ENCODE measurements at regions not wholly inside any gene's neighbourhood (a gene's known extent, or its start where the extent isn't known, plus 50 kb on each side); places are given as distances from the start of the nearest gene placed in this dataset.

DNA sequence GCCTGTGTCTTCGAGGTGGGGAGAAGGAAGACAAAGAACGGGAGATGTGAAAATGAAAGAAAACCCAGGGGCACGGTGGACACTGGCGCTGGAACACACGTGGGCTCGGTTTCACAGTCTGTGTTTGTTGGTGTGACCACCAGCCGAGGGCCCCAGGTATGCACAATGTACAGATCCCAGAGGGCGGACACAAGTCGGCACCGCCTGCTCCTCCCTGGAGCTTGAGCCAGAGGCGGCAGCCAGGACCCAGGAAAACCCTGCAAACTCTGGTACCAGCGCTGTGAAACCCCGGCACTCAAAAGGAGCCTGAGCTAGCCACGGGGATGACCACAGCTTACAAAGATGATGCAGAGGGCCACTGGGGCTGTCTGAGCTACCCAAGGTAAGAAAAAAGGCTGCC is 105.0 kb downstream of the SHANK2 start:
- Histone ChIP-seq H3K9me3 (ENCODE audit: control insufficient read depth, insufficient read depth, low read depth, low read length) (no peaks in the 10 kb centered on the region), H3K36me3 (ENCODE audit: control insufficient read depth, insufficient read depth, low read length) (no peaks in the 10 kb centered on the region), H3K4me3 (ENCODE audit: low read depth in 2 of 2, low read length in 2 of 2) (no peak overlapping the region), H3K27ac (ENCODE audit: low read length) (no peak overlapping the region), H3K4me1 (ENCODE audit: control insufficient read depth, insufficient read depth, low read length) (no peaks in the 10 kb centered on the region), H3K27me3 (ENCODE audit: control insufficient read depth, insufficient read depth, low read length) (no peaks in the 10 kb centered on the region)
- POLR2A ChIA-PET: no interaction called here
- CTCF ChIA-PET: no interaction called here
- no TSS peak for BruUV-seq (replicated peaks)
- ATAC-seq (no peak), DNase-seq (ENCODE audit: low read depth, low spot score) (no peak)
- TF ChIP-seq, protein P1, sequence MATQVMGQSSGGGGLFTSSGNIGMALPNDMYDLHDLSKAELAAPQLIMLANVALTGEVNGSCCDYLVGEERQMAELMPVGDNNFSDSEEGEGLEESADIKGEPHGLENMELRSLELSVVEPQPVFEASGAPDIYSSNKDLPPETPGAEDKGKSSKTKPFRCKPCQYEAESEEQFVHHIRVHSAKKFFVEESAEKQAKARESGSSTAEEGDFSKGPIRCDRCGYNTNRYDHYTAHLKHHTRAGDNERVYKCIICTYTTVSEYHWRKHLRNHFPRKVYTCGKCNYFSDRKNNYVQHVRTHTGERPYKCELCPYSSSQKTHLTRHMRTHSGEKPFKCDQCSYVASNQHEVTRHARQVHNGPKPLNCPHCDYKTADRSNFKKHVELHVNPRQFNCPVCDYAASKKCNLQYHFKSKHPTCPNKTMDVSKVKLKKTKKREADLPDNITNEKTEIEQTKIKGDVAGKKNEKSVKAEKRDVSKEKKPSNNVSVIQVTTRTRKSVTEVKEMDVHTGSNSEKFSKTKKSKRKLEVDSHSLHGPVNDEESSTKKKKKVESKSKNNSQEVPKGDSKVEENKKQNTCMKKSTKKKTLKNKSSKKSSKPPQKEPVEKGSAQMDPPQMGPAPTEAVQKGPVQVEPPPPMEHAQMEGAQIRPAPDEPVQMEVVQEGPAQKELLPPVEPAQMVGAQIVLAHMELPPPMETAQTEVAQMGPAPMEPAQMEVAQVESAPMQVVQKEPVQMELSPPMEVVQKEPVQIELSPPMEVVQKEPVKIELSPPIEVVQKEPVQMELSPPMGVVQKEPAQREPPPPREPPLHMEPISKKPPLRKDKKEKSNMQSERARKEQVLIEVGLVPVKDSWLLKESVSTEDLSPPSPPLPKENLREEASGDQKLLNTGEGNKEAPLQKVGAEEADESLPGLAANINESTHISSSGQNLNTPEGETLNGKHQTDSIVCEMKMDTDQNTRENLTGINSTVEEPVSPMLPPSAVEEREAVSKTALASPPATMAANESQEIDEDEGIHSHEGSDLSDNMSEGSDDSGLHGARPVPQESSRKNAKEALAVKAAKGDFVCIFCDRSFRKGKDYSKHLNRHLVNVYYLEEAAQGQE (IDR thresholded peaks at IDR 0.05; ENCODE audit: insufficient read depth in 1 of 2, low read depth in 2 of 2, low read length in 1 of 2): no peak
- TF ChIP-seq POLR2AphosphoS5 (IDR thresholded peaks at IDR 0.05; ENCODE audit: low read depth, low read length): no peak
- TF ChIP-seq TCF7L2 (IDR thresholded peaks at IDR 0.05; ENCODE audit: low read depth, low read length): no peak
- TF ChIP-seq, protein P2, sequence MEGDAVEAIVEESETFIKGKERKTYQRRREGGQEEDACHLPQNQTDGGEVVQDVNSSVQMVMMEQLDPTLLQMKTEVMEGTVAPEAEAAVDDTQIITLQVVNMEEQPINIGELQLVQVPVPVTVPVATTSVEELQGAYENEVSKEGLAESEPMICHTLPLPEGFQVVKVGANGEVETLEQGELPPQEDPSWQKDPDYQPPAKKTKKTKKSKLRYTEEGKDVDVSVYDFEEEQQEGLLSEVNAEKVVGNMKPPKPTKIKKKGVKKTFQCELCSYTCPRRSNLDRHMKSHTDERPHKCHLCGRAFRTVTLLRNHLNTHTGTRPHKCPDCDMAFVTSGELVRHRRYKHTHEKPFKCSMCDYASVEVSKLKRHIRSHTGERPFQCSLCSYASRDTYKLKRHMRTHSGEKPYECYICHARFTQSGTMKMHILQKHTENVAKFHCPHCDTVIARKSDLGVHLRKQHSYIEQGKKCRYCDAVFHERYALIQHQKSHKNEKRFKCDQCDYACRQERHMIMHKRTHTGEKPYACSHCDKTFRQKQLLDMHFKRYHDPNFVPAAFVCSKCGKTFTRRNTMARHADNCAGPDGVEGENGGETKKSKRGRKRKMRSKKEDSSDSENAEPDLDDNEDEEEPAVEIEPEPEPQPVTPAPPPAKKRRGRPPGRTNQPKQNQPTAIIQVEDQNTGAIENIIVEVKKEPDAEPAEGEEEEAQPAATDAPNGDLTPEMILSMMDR (IDR thresholded peaks at IDR 0.05): no peak
- no peak for TF ChIP-seq SIN3A (IDR thresholded peaks at IDR 0.05; ENCODE audit: borderline replicate concordance, insufficient read depth, low read depth, low read length)
- in situ Hi-C loops (cut with HindIII; ENCODE audit: low pct_unique_long_range_greater_than_20kb, low sequenced_read_pairs): no loop called here
- intact Hi-C loops (cut with micrococcal nuclease; ENCODE audit: unreplicated experiment): no loop called here

DNA sequence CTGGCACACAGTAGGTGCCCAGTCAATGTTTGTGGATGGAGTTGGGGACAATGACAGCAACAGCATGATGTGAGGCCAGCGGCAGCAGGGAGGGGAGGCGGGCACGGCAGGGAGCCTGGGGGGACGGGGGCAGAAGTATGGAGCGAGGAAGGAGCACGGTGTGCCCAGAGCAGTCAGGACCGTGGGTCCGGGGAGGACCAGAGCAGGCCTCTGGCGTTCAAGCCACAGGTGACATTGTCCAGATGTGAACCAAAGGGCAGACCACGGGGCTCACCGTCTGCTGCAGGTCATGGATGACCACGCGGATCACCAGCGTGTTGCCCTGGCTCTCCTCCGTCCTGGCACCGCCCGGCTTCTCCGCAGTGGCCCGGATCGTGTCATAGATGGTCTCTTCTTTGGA is 105.5 kb downstream of the SHANK2 start:
- intact Hi-C loops (cut with micrococcal nuclease; ENCODE audit: unreplicated experiment): no loop called here
- H3K4me1 ChIP-seq (ENCODE audit: control insufficient read depth, insufficient read depth, low read length): no peaks in the 10 kb centered on the region
- H3K9me3 ChIP-seq (ENCODE audit: control insufficient read depth, insufficient read depth, low read depth, low read length): no peaks in the 10 kb centered on the region
- H3K4me3 ChIP-seq (ENCODE audit: low read depth in 2 of 2, low read length in 2 of 2): no peak overlapping the region
- H3K27me3 ChIP-seq (ENCODE audit: control insufficient read depth, insufficient read depth, low read length): no peaks in the 10 kb centered on the region
- ChIA-PET POLR2A (interaction anchor here (0.6 kb wide), 1 partner anchor 293 kb away, joined by 3 read pairs; no protein-coding TSS in a partner anchor), CTCF (no interaction called here)
- ATAC-seq (no peak), DNase-seq (ENCODE audit: low read depth, low spot score) (no peak)
- in situ Hi-C loops (cut with HindIII; ENCODE audit: low pct_unique_long_range_greater_than_20kb, low sequenced_read_pairs): no loop called here
- no TSS peak for BruUV-seq (replicated peaks)
- H3K27ac ChIP-seq (ENCODE audit: low read length): no peak overlapping the region
- TF ChIP-seq SIN3A (IDR thresholded peaks at IDR 0.05; ENCODE audit: borderline replicate concordance, insufficient read depth, low read depth, low read length) (no peak), POLR2AphosphoS5 (IDR thresholded peaks at IDR 0.05; ENCODE audit: low read depth, low read length) (no peak), TCF7L2 (IDR thresholded peaks at IDR 0.05; ENCODE audit: low read depth, low read length) (no peak)
- TF ChIP-seq, protein P1 (IDR thresholded peaks at IDR 0.05; ENCODE audit: insufficient read depth in 1 of 2, low read depth in 2 of 2, low read length in 1 of 2): no peak
- TF ChIP-seq, protein P2 (IDR thresholded peaks at IDR 0.05): no peak
- H3K36me3 ChIP-seq (ENCODE audit: control insufficient read depth, insufficient read depth, low read length): no peaks in the 10 kb centered on the region
